Stimulated activated CD4-positive, alpha-beta T cell treated with anti-CD3 and anti-CD28 coated beads, Interleukin-1b, Interleukin-23, amount 100 ng/mL, for 48 hours (primary cell): ENCODE measurements at regions not wholly inside any gene's neighbourhood (a gene's known extent, or its start where the extent isn't known, plus 50 kb on each side); places are given as distances from the start of the nearest gene placed in this dataset.

ENCODE experiments used
- DNase-seq: peaks from one replicate; pipeline ENCODE4 v3.0.0-alpha.2; 2020

- no peak for DNase-seq
Measured at GRCh38 chr4:108567831-108568230, 52.5 kb upstream of the RPL34 start.

- no peak for DNase-seq
Measured at GRCh38 chr4:108561116-108561515, 59.3 kb upstream of the RPL34 start.

GRCh38 chr4:108560616-108561015 lies 59.8 kb upstream of the RPL34 start:
- no peak for DNase-seq

GRCh38 chr4:108559911-108560310 lies 60.5 kb upstream of the RPL34 start:
- no peak for DNase-seq

- DNase-seq: no peak
Measured at GRCh38 chr4:108559068-108559793, 61.1 kb upstream of the RPL34 start.

- DNase-seq: no peak
Measured at GRCh38 chr4:108556588-108557200, 63.7 kb upstream of the RPL34 start.

- no peak for DNase-seq
Measured at GRCh38 chr4:108556166-108556565, 64.2 kb upstream of the RPL34 start.

- no peak for DNase-seq
Measured at GRCh38 chr4:108555701-108556100, 64.7 kb upstream of the RPL34 start.

GRCh38 chr4:108547682-108548081 lies 72.7 kb upstream of the RPL34 start:
- DNase-seq: no peak

- DNase-seq: no peak
Measured at GRCh38 chr4:108546728-108547127, 73.6 kb upstream of the RPL34 start.

GRCh38 chr4:108544481-108544880 lies 75.9 kb upstream of the RPL34 start:
- no peak for DNase-seq

GRCh38 chr4:108543359-108543968 lies 76.9 kb upstream of the RPL34 start:
- no peak for DNase-seq

- DNase-seq: no peak
Measured at GRCh38 chr4:108540536-108540935, 79.8 kb upstream of the RPL34 start.

GRCh38 chr4:108536577-108536976 lies 83.8 kb upstream of the RPL34 start:
- no peak for DNase-seq

GRCh38 chr4:108535757-108536156 lies 84.6 kb upstream of the RPL34 start:
- no peak for DNase-seq

GRCh38 chr4:108533876-108534275 lies 86.5 kb upstream of the RPL34 start:
- no peak for DNase-seq

- DNase-seq: no peak
Measured at GRCh38 chr4:108533245-108533844, 87.0 kb upstream of the RPL34 start.

GRCh38 chr4:108532738-108533137 lies 87.6 kb upstream of the RPL34 start:
- no peak for DNase-seq

GRCh38 chr4:108532187-108532586 lies 88.2 kb upstream of the RPL34 start:
- no peak for DNase-seq

- no peak for DNase-seq
Measured at GRCh38 chr4:108531461-108531860, 88.9 kb upstream of the RPL34 start.

- DNase-seq: no peak
Measured at GRCh38 chr4:108529984-108530905, 90.1 kb upstream of the RPL34 start.

- DNase-seq: no peak
Measured at GRCh38 chr4:108529102-108529501, 91.3 kb upstream of the RPL34 start.

GRCh38 chr4:108527723-108528122 lies 92.7 kb upstream of the RPL34 start:
- DNase-seq: no peak
